ENCODE measurements at regions not wholly inside any gene's neighbourhood (a gene's known extent, or its start where the extent isn't known, plus 50 kb on each side); places are given as distances from the start of the nearest gene placed in this dataset.

DNA sequence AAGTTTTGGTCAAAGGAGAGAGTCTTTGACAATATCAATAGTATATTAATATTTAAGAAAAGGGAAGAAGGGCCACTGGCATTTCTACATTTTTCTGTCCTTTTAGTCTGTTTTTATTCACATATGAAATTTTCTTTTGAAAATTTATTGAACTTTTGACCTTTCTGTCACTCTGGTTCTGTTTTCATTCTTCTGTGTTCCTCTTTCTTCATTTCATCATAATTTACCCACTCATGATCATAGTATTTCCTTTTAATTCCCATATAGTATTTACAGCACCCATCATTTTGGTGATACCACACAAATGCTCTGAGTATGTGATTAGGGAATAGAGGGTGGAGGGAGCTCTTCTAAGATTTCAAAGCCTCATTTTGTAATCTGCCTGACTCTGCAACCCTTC is 142.8 kb downstream of the GJA1 start:
- ATAC-seq = no peak

DNA sequence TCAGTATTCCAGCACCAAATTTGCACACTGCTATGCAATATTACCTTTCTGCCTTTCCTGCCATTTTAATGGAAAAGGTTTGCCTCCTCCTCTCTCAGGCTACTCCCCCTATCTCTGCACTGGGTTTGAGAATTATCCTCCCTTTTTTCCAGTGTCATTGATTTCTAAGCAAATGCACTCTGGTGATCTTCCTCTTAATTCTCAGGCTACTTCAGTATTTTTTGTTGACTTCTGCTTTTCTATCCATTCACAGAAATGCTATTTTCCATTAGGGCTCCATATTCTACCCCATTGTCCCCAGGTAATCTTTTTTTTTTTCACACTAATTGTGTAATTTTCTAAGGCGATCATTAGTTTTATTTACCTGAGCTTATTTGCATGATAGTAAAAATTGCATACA is 144.0 kb downstream of the GJA1 start:
- ChIA-PET POLR2A (no interaction called here), CTCF (interaction anchor here (1.2 kb wide), 1 partner anchor 11 kb away, joined by 3 read pairs; no protein-coding TSS in a partner anchor)
- no peak overlapping the region for H3K4me2 ChIP-seq
- H3K4me3 ChIP-seq = no peak overlapping the region
- no peak for DNase-seq (ENCODE audit: low read depth in 1 of 2, low spot score in 1 of 2)
- FAIRE-seq = no peak
- H3K9me3 ChIP-seq = no peaks in the 10 kb centered on the region
- no peak overlapping the region for H3K27ac ChIP-seq
- WGBS (ENCODE audit: missing lambda C conversion rate) = 91% methylated on average over 1 of the region's 1 CpG
- no peak for TF ChIP-seq HOXB13 (CRISPR knock-in tag; IDR thresholded peaks at IDR 0.05; ENCODE audit: low read depth)
- no peak for TF ChIP-seq PHF8 (IDR thresholded peaks at IDR 0.05; ENCODE audit: borderline replicate concordance, low read depth)
- no peak for TF ChIP-seq ZFP36 (IDR thresholded peaks at IDR 0.05; ENCODE audit: borderline replicate concordance, partially characterized antibody)
- no peak for TF ChIP-seq HDAC2 (IDR thresholded peaks at IDR 0.05)
- TF ChIP-seq USF2 (IDR thresholded peaks at IDR 0.05) = no peak
- TF ChIP-seq, protein P1, sequence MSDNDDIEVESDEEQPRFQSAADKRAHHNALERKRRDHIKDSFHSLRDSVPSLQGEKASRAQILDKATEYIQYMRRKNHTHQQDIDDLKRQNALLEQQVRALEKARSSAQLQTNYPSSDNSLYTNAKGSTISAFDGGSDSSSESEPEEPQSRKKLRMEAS (IDR thresholded peaks at IDR 0.05) = no peak
- no peak for TF ChIP-seq GATA3 (IDR thresholded peaks at IDR 0.05; ENCODE audit: borderline replicate concordance)
- no peak for TF ChIP-seq FOXS1 (CRISPR knock-in tag; IDR thresholded peaks at IDR 0.05)
- TF ChIP-seq, protein P2, sequence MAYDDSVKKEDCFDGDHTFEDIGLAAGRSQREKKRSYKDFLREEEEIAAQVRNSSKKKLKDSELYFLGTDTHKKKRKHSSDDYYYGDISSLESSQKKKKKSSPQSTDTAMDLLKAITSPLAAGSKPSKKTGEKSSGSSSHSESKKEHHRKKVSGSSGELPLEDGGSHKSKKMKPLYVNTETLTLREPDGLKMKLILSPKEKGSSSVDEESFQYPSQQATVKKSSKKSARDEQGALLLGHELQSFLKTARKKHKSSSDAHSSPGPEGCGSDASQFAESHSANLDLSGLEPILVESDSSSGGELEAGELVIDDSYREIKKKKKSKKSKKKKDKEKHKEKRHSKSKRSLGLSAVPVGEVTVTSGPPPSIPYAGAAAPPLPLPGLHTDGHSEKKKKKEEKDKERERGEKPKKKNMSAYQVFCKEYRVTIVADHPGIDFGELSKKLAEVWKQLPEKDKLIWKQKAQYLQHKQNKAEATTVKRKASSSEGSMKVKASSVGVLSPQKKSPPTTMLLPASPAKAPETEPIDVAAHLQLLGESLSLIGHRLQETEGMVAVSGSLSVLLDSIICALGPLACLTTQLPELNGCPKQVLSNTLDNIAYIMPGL (CRISPR knock-in tag; IDR thresholded peaks at IDR 0.05; ENCODE audit: borderline replicate concordance) = no peak
- no peak for TF ChIP-seq KDM1A (IDR thresholded peaks at IDR 0.05; ENCODE audit: low read depth)
- TF ChIP-seq ESRRA (IDR thresholded peaks at IDR 0.05; ENCODE audit: borderline replicate concordance, low read length) = no peak
- TF ChIP-seq RAD21 (conservative IDR thresholded peaks at IDR 0.05 in 1 of 2, IDR thresholded peaks at IDR 0.05 in 1 of 2) = no peak
- no peak for ATAC-seq
- no peaks in the 10 kb centered on the region for H3K4me1 ChIP-seq

More for the DNA sequence above, 142.8 kb downstream of the GJA1 start:
- no peaks in the 10 kb centered on the region for H3K9me3 ChIP-seq
- ChIA-PET CTCF (no interaction called here), POLR2A (no interaction called here)
- no peak for TF ChIP-seq POLR2AphosphoS2 (conservative IDR thresholded peaks at IDR 0.05; ENCODE audit: low read length)
- TF ChIP-seq CHD4 (IDR thresholded peaks at IDR 0.05; ENCODE audit: borderline replicate concordance) = no peak
- TF ChIP-seq HOXB13 (CRISPR knock-in tag; IDR thresholded peaks at IDR 0.05; ENCODE audit: low read depth) = no peak
- no peak for TF ChIP-seq CHD2 (IDR thresholded peaks at IDR 0.05; ENCODE audit: low read length, partially characterized antibody)
- TF ChIP-seq ZSCAN20 (CRISPR knock-in tag; IDR thresholded peaks at IDR 0.05) = no peak
- no peak for TF ChIP-seq EHMT2 (IDR thresholded peaks at IDR 0.05; ENCODE audit: low read depth)
- TF ChIP-seq NPAS2 (CRISPR knock-in tag; IDR thresholded peaks at IDR 0.05; ENCODE audit: borderline replicate concordance) = no peak
- no peak for TF ChIP-seq HEYL (CRISPR knock-in tag; IDR thresholded peaks at IDR 0.05)
- no peak for TF ChIP-seq CEBPB (IDR thresholded peaks at IDR 0.05)
- TF ChIP-seq, protein P3, sequence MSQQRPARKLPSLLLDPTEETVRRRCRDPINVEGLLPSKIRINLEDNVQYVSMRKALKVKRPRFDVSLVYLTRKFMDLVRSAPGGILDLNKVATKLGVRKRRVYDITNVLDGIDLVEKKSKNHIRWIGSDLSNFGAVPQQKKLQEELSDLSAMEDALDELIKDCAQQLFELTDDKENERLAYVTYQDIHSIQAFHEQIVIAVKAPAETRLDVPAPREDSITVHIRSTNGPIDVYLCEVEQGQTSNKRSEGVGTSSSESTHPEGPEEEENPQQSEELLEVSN (IDR thresholded peaks at IDR 0.05; ENCODE audit: borderline replicate concordance, low read depth) = no peak
- TF ChIP-seq POLR2A (IDR thresholded peaks at IDR 0.05; ENCODE audit: low read length) = no peak
- TF ChIP-seq NFE2L2 (conservative IDR thresholded peaks at IDR 0.05; ENCODE audit: low read length) = no peak
- TF ChIP-seq MYC (IDR thresholded peaks at IDR 0.05; ENCODE audit: borderline replicate concordance, low read length) = no peak
- TF ChIP-seq SREBF2 (IDR thresholded peaks at IDR 0.05) = no peak
- TF ChIP-seq EHF (CRISPR knock-in tag; IDR thresholded peaks at IDR 0.05) = no peak
- TF ChIP-seq KDM5A (IDR thresholded peaks at IDR 0.05) = no peak
- no peak for DNase-seq (ENCODE audit: low read depth in 1 of 2, low spot score in 1 of 2)
- no peaks in the 10 kb centered on the region; the same call in 2 of the 3 replicates for H3K4me1 ChIP-seq
- no peak overlapping the region for H3K4me3 ChIP-seq
- no peak for FAIRE-seq
- H3K4me2 ChIP-seq = no peak overlapping the region
- no peak overlapping the region for H3K27ac ChIP-seq

Measured in A549 (cell line).